ENCODE measurements at regions not wholly inside any gene's neighbourhood (a gene's known extent, or its start where the extent isn't known, plus 50 kb on each side); places are given as distances from the start of the nearest gene placed in this dataset.
"Not testable (repeated sequence)": the region's sequence is repeated elsewhere in the genome, so short reads cannot be mapped to it uniquely, and the experiment has no call there.

DNA sequence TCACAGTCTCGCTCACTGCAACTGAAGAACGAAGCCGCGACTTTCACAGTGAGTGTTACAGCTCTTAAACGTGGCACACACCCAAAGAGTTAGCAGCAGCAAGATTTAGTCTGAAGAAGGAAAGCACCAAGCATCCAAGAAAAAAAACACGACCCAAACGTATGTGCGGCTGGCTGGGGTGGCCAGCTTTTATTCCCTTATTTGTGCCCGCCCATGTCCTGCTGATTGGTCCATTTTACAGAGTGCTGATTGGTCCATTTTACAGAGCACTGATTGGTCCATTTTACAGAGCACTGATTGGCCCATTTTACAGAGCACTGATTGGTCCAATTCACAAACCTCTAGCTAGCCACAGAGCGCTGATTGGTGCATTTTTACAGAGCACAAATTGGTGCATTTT lies 323.0 kb upstream of the ATP10A start:
- H3K27ac Mint-ChIP-seq; H3K36me3 Mint-ChIP-seq (ENCODE audit: low read depth); POLR2A ChIA-PET; DNase-seq; CTCF ChIA-PET; H3K4me3 Mint-ChIP-seq; H3K27me3 Mint-ChIP-seq; H3K4me1 Mint-ChIP-seq; H3K9me3 Mint-ChIP-seq: not testable (repeated sequence)

DNA sequence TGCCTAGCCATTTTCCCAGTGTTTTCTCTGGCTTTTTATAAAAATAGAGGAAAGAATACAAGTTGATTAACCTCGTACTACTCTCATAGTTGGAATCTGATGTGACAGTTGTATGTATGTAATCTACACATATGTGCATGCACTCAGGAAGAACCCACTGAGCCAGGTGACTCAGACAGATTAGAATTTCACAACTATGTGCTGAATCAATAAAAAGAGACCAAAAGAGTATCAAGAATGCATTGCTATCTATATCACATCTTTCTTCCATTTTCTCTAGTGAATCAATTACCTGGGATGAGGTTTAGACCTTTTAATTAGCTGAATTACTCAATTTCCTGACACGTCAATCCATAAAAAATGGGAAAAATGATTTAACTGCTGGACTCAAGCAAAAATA lies 319.3 kb upstream of the ATP10A start:
- H3K27me3 Mint-ChIP-seq = no peaks in the 10 kb centered on the region
- no peak for DNase-seq

DNA sequence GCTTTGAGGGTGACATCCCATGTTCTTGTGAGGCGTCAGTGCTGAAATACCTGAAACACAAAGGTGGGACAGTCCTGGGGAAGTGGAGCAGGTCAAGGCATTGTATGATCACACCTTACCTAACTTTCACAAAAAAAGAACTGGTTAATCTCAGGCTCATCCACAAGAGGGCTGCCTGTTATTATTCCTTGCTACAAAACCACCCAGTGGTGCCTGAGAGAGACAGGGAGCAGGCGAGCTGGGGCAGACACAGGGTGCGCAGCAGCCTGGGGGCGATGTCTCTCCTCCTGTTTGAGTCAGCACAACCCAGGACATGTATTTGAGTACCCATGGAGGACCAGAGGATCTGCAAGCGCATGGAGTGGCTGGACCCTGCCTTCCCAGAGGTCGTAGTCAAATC lies 316.8 kb upstream of the ATP10A start:
- H3K27me3 Mint-ChIP-seq = no peaks in the 10 kb centered on the region
- no peaks in the 10 kb centered on the region for H3K9me3 Mint-ChIP-seq
- DNase-seq = no peak
- H3K36me3 Mint-ChIP-seq (ENCODE audit: low read depth) = no peaks in the 10 kb centered on the region
- ChIA-PET CTCF (no interaction called here), POLR2A (no interaction called here)
- H3K4me3 Mint-ChIP-seq = no peak overlapping the region
- no peak overlapping the region for H3K27ac Mint-ChIP-seq
- no peaks in the 10 kb centered on the region for H3K4me1 Mint-ChIP-seq

More for the DNA sequence above, 319.3 kb upstream of the ATP10A start:
- H3K4me1 Mint-ChIP-seq = no peaks in the 10 kb centered on the region
- ChIA-PET POLR2A (no interaction called here), CTCF (no interaction called here)
- no peaks in the 10 kb centered on the region for H3K36me3 Mint-ChIP-seq (ENCODE audit: low read depth)
- no peak overlapping the region for H3K27ac Mint-ChIP-seq
- peaks cover 5% of the 10 kb centered on the region for H3K9me3 Mint-ChIP-seq
- no peak overlapping the region for H3K4me3 Mint-ChIP-seq

DNA sequence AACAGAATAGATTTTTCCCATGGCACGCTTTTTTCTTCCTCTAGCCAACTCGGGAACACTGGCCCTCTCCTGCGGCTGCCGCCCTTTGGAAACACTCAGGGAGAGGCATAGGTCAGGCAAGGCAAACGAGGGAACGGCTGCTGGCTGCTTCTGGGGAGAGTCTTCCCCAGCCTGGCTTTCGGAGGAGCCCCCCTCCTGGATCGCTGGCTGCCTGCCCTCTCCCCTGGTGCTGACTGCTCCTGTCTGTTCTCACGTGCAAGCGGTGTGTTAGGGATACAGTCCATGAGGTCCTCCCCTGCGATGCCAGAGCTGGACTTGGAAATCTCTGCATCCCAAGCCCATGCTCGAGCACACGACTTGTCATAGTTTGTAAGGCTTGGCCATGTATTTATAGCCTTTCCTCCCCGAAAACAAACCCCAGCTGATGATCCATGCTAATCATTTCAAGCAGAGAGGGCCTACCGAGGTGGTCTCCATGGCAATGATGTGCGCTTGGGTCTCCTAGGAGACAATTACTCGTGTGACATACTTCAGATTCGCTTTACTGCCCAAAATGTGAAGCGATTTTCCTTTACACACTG lies 315.6 kb upstream of the ATP10A start:
- H3K4me1 Mint-ChIP-seq = no peaks in the 10 kb centered on the region
- no peak overlapping the region for H3K4me3 Mint-ChIP-seq
- CTCF ChIA-PET = no interaction called here
- no peak overlapping the region for H3K27ac Mint-ChIP-seq
- H3K36me3 Mint-ChIP-seq (ENCODE audit: low read depth) = no peaks in the 10 kb centered on the region
- POLR2A ChIA-PET = no interaction called here
- DNase-seq = no peak
- H3K27me3 Mint-ChIP-seq = no peaks in the 10 kb centered on the region
- no peaks in the 10 kb centered on the region for H3K9me3 Mint-ChIP-seq

DNA sequence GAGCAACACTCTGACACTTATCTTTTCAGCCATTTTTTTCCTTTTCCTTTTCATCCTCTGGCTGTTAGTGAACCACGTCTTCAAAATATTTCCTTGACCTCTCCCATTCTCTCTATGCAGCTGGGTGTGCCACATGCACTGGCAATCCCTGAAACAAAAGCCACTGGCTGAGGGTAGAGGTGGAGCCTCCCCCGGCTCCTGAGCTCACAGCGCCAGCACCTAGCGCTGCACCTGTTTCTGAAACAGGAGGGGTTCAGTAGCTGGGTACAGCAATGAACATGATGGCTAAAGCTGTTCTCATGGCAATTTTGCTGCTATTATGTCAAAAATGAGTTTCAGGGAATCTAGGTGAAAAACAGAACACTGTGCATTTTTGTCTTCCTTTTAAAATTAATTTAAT lies 314.7 kb upstream of the ATP10A start:
- no peaks in the 10 kb centered on the region for H3K4me1 Mint-ChIP-seq
- H3K27ac Mint-ChIP-seq = no peak overlapping the region
- DNase-seq = no peak
- H3K4me3 Mint-ChIP-seq = no peak overlapping the region
- H3K9me3 Mint-ChIP-seq = no peaks in the 10 kb centered on the region
- H3K36me3 Mint-ChIP-seq (ENCODE audit: low read depth) = no peaks in the 10 kb centered on the region
- no peaks in the 10 kb centered on the region for H3K27me3 Mint-ChIP-seq
- ChIA-PET CTCF (no interaction called here), POLR2A (no interaction called here)

DNA sequence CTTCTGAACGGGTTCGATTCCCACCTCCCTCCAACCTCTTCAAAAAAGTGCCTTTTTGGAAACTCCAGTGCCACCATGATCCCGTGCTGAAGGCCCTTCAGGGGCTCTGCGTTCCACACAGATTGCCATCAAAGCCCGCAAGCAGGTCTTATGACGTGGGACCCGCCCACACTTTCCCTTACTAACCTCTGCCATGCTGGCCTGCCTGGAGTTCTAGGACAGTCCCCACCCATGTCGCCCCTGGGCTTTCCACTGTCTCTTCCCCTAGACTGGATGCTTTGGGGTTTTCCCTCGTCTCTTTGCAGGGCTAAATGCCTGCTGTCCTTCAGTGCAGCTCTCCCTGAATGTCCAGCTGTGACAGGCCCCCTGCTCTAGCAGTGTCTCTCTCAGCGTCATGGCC lies 313.7 kb upstream of the ATP10A start:
- no peak for DNase-seq
- Mint-ChIP-seq H3K4me1 (no peaks in the 10 kb centered on the region), H3K9me3 (no peaks in the 10 kb centered on the region), H3K4me3 (no peak overlapping the region), H3K27ac (no peak overlapping the region), H3K36me3 (ENCODE audit: low read depth) (no peaks in the 10 kb centered on the region), H3K27me3 (no peaks in the 10 kb centered on the region)
- ChIA-PET POLR2A (no interaction called here), CTCF (no interaction called here)

DNA sequence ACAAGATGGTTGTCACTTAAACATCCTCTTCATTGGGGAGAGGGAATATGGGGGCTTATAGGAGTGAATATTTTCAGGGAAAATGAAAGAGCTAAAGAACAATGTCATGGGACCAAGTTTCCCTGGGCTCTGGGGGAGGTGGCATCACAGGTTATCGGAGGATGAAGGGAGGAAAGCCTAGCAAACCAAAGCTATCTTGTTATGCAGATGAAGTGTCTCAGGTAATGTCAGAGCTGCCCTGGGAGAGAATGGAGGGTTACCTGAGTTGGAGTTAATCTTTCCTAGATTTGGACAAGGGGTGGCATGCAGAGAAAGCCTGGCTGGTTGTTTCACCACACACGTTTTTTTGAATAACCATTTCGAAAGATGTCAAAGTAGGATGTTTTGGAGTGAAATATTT lies 308.1 kb upstream of the ATP10A start:
- no peak for DNase-seq
- Mint-ChIP-seq H3K27ac (no peak overlapping the region), H3K4me1 (no peaks in the 10 kb centered on the region), H3K9me3 (no peaks in the 10 kb centered on the region), H3K27me3 (no peaks in the 10 kb centered on the region), H3K4me3 (no peak overlapping the region), H3K36me3 (ENCODE audit: low read depth) (no peaks in the 10 kb centered on the region)
- CTCF ChIA-PET = no interaction called here
- POLR2A ChIA-PET = no interaction called here

DNA sequence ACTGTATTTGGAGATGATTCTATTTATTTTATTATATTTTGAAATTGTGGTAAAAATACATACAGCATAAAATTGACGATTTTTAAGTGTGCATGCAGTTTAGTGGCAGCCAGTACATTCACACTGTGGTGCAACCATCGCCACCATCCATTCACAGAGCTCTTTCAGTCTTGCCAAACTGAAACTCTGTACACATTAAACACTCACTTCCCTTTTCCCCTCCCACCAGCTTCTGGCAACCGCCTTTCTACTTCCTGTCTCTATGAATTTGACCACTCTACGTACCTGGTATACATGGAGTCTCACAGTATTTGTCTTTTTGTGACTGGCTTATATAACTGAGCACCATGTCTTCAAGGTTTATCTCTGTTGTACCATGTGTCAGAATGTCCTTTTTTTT lies 303.3 kb upstream of the ATP10A start:
- Mint-ChIP-seq H3K36me3 (ENCODE audit: low read depth) (no peaks in the 10 kb centered on the region), H3K9me3 (no peaks in the 10 kb centered on the region), H3K27me3 (no peaks in the 10 kb centered on the region), H3K4me3 (no peak overlapping the region), H3K4me1 (no peaks in the 10 kb centered on the region), H3K27ac (no peak overlapping the region)
- ChIA-PET CTCF (no interaction called here), POLR2A (no interaction called here)
- no peak for DNase-seq

DNA sequence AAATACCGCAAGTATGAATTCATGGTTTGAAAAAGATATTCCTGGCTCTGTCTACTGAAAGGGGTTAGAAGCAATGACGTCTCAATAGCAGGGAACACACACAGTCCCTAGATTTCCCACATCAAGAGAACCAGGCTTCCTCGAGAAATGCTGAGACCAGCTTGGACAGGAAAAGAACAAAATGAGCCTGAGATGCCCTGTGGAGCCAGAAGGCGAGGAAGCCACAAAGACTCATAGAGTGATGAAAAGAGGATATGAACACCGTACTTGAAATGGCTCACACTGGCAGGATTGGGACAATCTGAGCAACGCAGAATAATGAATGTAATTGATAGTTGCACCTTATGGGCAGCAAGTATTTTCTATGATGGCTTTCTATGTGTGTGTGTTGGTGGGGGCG lies 302.4 kb upstream of the ATP10A start:
- no peak for DNase-seq
- Mint-ChIP-seq H3K27me3 (no peaks in the 10 kb centered on the region), H3K4me3 (no peak overlapping the region), H3K27ac (no peak overlapping the region), H3K4me1 (no peaks in the 10 kb centered on the region), H3K9me3 (no peaks in the 10 kb centered on the region), H3K36me3 (ENCODE audit: low read depth) (no peaks in the 10 kb centered on the region)
- ChIA-PET POLR2A (no interaction called here), CTCF (no interaction called here)

DNA sequence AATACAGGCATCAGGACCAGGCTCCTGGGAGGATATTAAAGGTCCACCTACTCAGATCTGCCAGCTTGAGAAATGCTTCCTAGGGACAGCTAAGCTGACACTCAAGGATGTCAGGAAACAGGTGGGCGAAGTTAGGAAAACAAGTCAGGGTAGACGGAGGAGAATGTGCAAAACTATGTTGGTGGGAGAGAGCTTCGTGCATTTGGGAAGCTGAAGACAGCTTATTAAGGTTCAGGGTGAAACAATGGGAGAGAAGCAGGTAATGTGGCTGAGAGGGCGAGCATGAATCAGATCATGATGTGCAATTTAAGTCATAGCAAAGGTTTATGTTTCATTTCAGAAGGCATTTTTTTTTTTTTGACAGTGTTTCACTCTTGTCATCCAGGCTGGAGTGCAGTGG lies 297.2 kb upstream of the ATP10A start:
- H3K4me1 Mint-ChIP-seq = no peaks in the 10 kb centered on the region
- H3K4me3 Mint-ChIP-seq = no peak overlapping the region
- DNase-seq = no peak
- H3K27ac Mint-ChIP-seq = no peak overlapping the region
- CTCF ChIA-PET = no interaction called here
- H3K36me3 Mint-ChIP-seq (ENCODE audit: low read depth) = no peaks in the 10 kb centered on the region
- H3K9me3 Mint-ChIP-seq = no peaks in the 10 kb centered on the region
- POLR2A ChIA-PET = no interaction called here
- no peaks in the 10 kb centered on the region for H3K27me3 Mint-ChIP-seq

DNA sequence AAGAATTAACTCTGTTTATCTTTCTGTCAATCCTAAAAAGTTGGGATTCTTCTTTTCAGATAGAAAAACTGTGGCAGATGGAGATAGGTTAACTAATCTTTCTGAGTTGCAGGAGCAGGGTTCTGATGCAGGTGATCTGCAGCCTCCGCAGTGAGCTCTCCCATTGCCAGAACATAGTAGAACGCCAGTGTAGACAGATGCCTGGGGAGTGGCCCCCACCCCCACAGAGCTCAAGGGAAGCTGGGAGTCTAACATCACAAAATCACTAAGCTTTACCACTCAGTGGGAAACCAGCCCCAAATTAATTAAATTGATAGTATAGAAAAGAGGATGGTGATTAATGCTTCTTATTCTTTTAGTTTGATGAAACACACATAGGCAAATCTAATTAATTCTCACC lies 295.0 kb upstream of the ATP10A start:
- Mint-ChIP-seq H3K9me3 (peaks cover 2% of the 10 kb centered on the region), H3K27ac (no peak overlapping the region), H3K27me3 (peaks cover 2% of the 10 kb centered on the region), H3K4me1 (no peaks in the 10 kb centered on the region), H3K4me3 (no peak overlapping the region), H3K36me3 (ENCODE audit: low read depth) (no peaks in the 10 kb centered on the region)
- POLR2A ChIA-PET = no interaction called here
- CTCF ChIA-PET = no interaction called here
- no peak for DNase-seq

DNA sequence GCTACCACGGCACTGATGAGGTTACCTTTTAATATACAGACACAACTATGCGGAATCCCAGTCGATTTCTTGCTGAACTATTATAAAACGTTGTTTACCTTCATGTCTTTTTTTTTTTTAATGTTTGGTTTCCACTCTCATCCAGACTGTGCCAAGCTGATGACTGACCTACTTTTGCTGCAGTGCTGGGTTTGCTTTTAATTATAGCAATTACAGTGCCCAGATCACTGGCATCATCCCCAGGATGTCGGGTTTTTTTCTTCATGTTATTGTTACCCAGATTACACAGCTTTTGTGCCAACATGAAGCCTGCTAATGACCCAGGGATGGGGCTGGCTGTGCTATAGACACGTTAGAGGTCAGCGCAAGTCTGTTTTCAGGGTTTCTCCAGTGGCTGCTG lies 294.0 kb upstream of the ATP10A start:
- Mint-ChIP-seq H3K4me1 (no peaks in the 10 kb centered on the region), H3K27me3 (peaks cover 2% of the 10 kb centered on the region), H3K36me3 (ENCODE audit: low read depth) (no peaks in the 10 kb centered on the region), H3K9me3 (peaks cover 2% of the 10 kb centered on the region), H3K4me3 (no peak overlapping the region), H3K27ac (no peak overlapping the region)
- no peak for DNase-seq
- POLR2A ChIA-PET = no interaction called here
- CTCF ChIA-PET = no interaction called here

DNA sequence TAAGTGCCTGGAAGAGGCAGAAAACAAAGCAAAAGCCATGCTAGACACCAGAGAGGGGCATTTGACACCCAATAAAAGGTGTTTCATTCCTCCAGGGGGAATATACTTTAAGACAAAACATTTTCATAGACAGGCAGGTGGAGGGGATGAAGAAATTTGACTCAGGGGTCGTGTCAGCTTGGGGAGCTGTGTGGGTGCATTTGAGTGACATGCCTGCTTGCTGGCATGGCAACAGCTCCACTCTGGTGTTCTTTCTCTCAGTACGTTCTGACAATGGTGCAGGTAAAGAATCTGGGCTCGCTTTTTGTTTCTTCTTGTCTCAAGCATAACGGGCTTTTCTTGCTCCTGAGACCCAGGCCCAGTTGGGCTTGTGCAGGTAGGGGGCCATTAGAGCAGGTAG lies 292.9 kb upstream of the ATP10A start:
- Mint-ChIP-seq H3K9me3 (peaks cover 2% of the 10 kb centered on the region), H3K4me3 (no peak overlapping the region), H3K27me3 (peaks cover 2% of the 10 kb centered on the region), H3K36me3 (ENCODE audit: low read depth) (no peaks in the 10 kb centered on the region), H3K4me1 (no peaks in the 10 kb centered on the region), H3K27ac (no peak overlapping the region)
- ChIA-PET POLR2A (no interaction called here), CTCF (no interaction called here)
- DNase-seq = no peak

DNA sequence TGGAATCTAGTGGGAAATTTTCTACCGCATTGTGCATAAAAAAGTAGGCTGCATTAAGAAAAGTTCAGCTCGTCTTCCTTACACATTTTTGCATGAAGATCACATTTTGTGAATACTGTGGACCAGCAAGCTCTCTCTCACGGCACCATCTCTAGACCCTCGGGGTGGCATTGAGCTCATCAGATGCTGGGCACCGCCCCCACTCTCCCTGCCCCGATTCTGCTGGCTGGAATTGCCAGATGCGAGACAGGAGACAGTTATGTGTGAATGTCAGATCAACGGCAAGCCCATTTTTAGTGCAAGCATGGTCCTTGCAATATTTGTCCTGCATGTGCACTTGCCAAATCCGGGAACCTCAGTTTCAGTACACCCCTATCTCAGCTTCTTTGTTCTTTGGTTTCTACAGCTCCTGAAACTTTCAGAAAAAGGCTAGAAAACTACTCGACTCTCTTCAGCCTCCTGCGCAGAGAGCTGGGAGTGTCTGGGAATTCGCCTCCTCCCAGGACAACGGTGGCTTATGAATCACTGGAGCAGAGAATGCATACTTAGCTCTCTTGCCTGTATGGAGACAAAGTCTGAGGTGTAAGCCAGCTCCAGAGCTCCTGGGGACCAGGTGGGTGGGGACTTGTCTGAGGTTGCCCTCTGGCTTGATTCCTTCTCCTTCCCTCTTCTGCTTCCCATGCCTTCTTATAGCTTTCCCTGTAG lies 285.2 kb upstream of the ATP10A start:
- DNase-seq = no peak
- Mint-ChIP-seq H3K9me3 (no peaks in the 10 kb centered on the region), H3K36me3 (ENCODE audit: low read depth) (no peaks in the 10 kb centered on the region), H3K27ac (no peak overlapping the region), H3K4me1 (no peaks in the 10 kb centered on the region), H3K27me3 (no peaks in the 10 kb centered on the region), H3K4me3 (no peak overlapping the region)
- POLR2A ChIA-PET = no interaction called here
- CTCF ChIA-PET = no interaction called here

DNA sequence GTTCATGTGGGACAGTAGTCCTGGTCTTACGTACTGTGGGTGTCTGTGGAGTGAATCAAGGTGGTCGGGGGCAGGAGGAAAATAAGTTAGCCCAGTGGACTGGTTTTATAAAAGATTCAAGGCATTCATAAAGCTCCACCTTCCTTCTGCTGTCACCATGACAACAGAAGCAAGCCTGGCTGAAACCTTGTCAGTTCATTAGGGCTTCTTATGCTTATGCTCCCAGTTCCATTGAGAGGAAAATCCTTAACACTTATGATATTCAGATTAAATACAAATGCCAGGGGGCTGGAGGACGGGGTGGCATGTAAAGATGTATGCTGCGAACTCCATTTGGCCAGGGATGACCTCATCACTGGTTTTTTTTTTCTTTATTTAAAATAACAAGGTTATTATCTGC lies 283.1 kb upstream of the ATP10A start:
- no peak overlapping the region for H3K27ac Mint-ChIP-seq
- H3K27me3 Mint-ChIP-seq = no peaks in the 10 kb centered on the region
- no peaks in the 10 kb centered on the region for H3K9me3 Mint-ChIP-seq
- H3K4me1 Mint-ChIP-seq = no peaks in the 10 kb centered on the region
- ChIA-PET CTCF (no interaction called here), POLR2A (no interaction called here)
- H3K36me3 Mint-ChIP-seq (ENCODE audit: low read depth) = no peaks in the 10 kb centered on the region
- no peak for DNase-seq
- H3K4me3 Mint-ChIP-seq = no peak overlapping the region

Measured in activated CD4-positive, alpha-beta memory T cell treated with anti-CD3 and anti-CD28 coated beads, Interleukin-2, amount 10 ng/mL, durations not matched to agents 7 days and 5 days (primary cell).